Kidney epithelial cell (primary cell): ENCODE measurements at regions not wholly inside any gene's neighbourhood (a gene's known extent, or its start where the extent isn't known, plus 50 kb on each side); places are given as distances from the start of the nearest gene placed in this dataset.

Source experiments
- DNase-seq: peaks from one replicate; pipeline ENCODE4 v3.0.0-alpha.2; 2010; ENCODE audit warnings: low read depth
- H3K27me3 ChIP-seq: 2 replicates; pipeline ENCODE4 v1.6.0; 2011; ENCODE audit warnings: low read length; ENCODE audit not compliant: control insufficient read depth, insufficient read depth
- H3K36me3 ChIP-seq: 2 replicates; pipeline ENCODE4 v1.5.1; 2011; ENCODE audit warnings: low read length; ENCODE audit not compliant: control insufficient read depth, insufficient read depth
- H3K4me3 ChIP-seq: 2 replicates; pipeline ENCODE4 v1.5.1; 2011; ENCODE audit warnings: low read depth, mild to moderate bottlenecking, control low read depth, low read length
- CTCF ChIP-seq: IDR thresholded peaks from 2 replicates; pipeline ENCODE4 v1.5.1; 2011; ENCODE audit warnings: mild to moderate bottlenecking, moderate library complexity, low read length, control low read depth, inconsistent platforms; ENCODE audit not compliant: insufficient read depth, poor library complexity, severe bottlenecking

GRCh38 chr14:100470523-100470897 is 116.7 kb downstream of the BEGAIN start:
- TF ChIP-seq CTCF: no peak
- Histone ChIP-seq H3K27me3 (no peaks in the 10 kb centered on the region), H3K4me3 (no peak overlapping the region), H3K36me3 (no peaks in the 10 kb centered on the region)
- no peak for DNase-seq

GRCh38 chr14:100471441-100472093 is 115.7 kb downstream of the BEGAIN start:
- no peak for DNase-seq
- Histone ChIP-seq H3K36me3 (no peaks in the 10 kb centered on the region), H3K4me3 (no peak overlapping the region), H3K27me3 (no peaks in the 10 kb centered on the region)
- no peak for TF ChIP-seq CTCF

GRCh38 chr14:100472094-100472455 is 115.1 kb downstream of the BEGAIN start:
- DNase-seq: no peak
- no peak for TF ChIP-seq CTCF
- H3K36me3 ChIP-seq: no peaks in the 10 kb centered on the region
- no peaks in the 10 kb centered on the region for H3K27me3 ChIP-seq
- no peak overlapping the region for H3K4me3 ChIP-seq

- Histone ChIP-seq H3K36me3 (no peaks in the 10 kb centered on the region), H3K27me3 (no peaks in the 10 kb centered on the region), H3K4me3 (no peak overlapping the region)
- DNase-seq: no peak
- no peak for TF ChIP-seq CTCF
Observed at GRCh38 chr14:100472491-100472890, 114.7 kb downstream of the BEGAIN start.

GRCh38 chr14:100473249-100473648 is 114.0 kb downstream of the BEGAIN start:
- DNase-seq: no peak
- no peak overlapping the region for H3K4me3 ChIP-seq
- TF ChIP-seq CTCF: no peak

GRCh38 chr14:100474196-100474595 is 113.0 kb downstream of the BEGAIN start:
- Histone ChIP-seq H3K27me3 (no peaks in the 10 kb centered on the region), H3K36me3 (no peaks in the 10 kb centered on the region), H3K4me3 (no peak overlapping the region)
- DNase-seq: no peak
- TF ChIP-seq CTCF: no peak

More at GRCh38 chr14:100473249-100473648, 114.0 kb downstream of the BEGAIN start:
- no peaks in the 10 kb centered on the region for H3K36me3 ChIP-seq
- H3K27me3 ChIP-seq: no peaks in the 10 kb centered on the region
